ENCODE measurements at regions not wholly inside any gene's neighbourhood (a gene's known extent, or its start where the extent isn't known, plus 50 kb on each side); places are given as distances from the start of the nearest gene placed in this dataset.
"Not testable (repeated sequence)": the region's sequence is repeated elsewhere in the genome, so short reads cannot be mapped to it uniquely, and the experiment has no call there.

DNA sequence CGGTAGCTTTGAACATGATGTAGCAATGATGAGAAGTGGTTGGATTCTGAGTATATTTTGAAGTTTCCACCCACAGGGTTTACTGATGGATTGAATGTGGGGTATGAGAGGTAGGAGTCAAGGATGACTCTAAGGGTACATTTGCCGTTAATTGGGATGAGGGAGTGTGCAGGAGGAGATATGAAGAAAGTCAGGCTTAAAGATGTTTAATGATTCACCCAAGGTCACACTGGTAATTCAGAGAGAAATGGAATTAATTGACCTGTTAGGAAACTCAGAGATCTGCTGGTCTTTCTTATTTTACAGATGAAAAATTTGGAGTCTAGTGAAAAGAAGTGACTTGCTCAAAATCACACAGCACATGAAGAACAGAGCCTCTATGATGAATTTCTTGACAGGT is 390.7 kb downstream of the GBA3 start:
- no CpG with 5 or more reads among the region's 2 CpGs for WGBS (ENCODE audit: extremely low coverage, insufficient read length, low lambda C conversion rate)
- H3K4me1 ChIP-seq (ENCODE audit: insufficient read depth, low read length) = no peaks in the 10 kb centered on the region; the same call in 1 of the 2 replicates

DNA sequence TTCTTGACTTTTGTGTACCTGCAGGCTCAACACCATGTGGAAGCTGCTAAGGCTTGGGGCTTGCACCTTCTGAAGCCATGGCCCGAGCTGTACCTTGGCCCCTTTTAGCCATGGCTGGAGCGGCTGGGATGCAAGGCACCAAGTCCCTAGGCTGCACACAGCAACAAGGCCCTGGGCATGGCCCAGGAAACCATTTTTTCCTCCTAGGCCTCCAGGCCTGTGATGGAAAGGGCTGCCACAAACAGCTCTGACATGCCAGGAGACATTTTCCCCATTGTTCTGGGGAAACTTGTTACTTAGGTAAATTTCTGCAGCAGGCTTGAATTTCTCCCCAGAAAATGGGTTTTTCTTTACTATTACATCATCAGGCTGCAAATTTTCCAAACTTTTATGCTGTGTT is 387.4 kb downstream of the GBA3 start:
- H3K9me3 ChIP-seq (ENCODE audit: control insufficient read depth, low read depth, low read length); H3K27me3 Mint-ChIP-seq (ENCODE audit: low read depth); H4K5ac ChIP-seq (ENCODE audit: insufficient read length, low read depth, low read length); H3K4me1 ChIP-seq (ENCODE audit: insufficient read depth, low read length); H3K4me2 ChIP-seq (ENCODE audit: insufficient read depth, insufficient read length, low read length); H2BK5ac ChIP-seq (ENCODE audit: insufficient read length, low read length); H3K27ac Mint-ChIP-seq; H3K23ac ChIP-seq (ENCODE audit: insufficient read length, low read depth, low read length); H3K4me1 Mint-ChIP-seq; H2BK120ac ChIP-seq (ENCODE audit: low read depth, low read length, poor library complexity, severe bottlenecking); H2AK5ac ChIP-seq (ENCODE audit: insufficient read length, low read length); H4K20me1 ChIP-seq (ENCODE audit: control insufficient read depth, insufficient read depth, insufficient read length); H3T11ph ChIP-seq (ENCODE audit: low read length); H4K8ac ChIP-seq (replicated peaks; ENCODE audit: insufficient read length, low read depth, low read length); H3K27ac ChIP-seq (ENCODE audit: insufficient read length, low read depth, low read length); H2BK15ac ChIP-seq (ENCODE audit: low read depth, low read length); H4K91ac ChIP-seq (ENCODE audit: insufficient read length, low read depth, low read length); H3K79me2 ChIP-seq (ENCODE audit: insufficient read depth, low read length); H3K18ac ChIP-seq (ENCODE audit: insufficient read length, low read depth, low read length); H2BK12ac ChIP-seq (ENCODE audit: insufficient read length, low read depth, low read length); DNase-seq; H3K27me3 ChIP-seq (ENCODE audit: insufficient read depth, low read length); H3K79me1 ChIP-seq (ENCODE audit: insufficient read depth, low read depth, low read length, poor library complexity, severe bottlenecking); H3K9ac ChIP-seq (ENCODE audit: extremely low read depth, insufficient read length, low read length); H2BK20ac ChIP-seq (ENCODE audit: low read depth, low read length, poor library complexity, severe bottlenecking); H3K4ac ChIP-seq (ENCODE audit: low read depth, low read length); H3K4me3 Mint-ChIP-seq; H2AFZ ChIP-seq (ENCODE audit: low read length); H3K14ac ChIP-seq (ENCODE audit: insufficient read depth, low read length); H3K23me2 ChIP-seq (ENCODE audit: insufficient read length, low read depth, low read length, poor library complexity, severe bottlenecking); H3K56ac ChIP-seq (ENCODE audit: insufficient read length, low read depth, low read length): not testable (repeated sequence)
- Mint-ChIP-seq H3K9me3 (peaks cover 38 to 52% of the 10 kb centered on the region in 2 experiments), H3K36me3 (ENCODE audit: insufficient read depth in 1 of 3, low read depth in 3 of 3) (peaks cover 25 to 39% (median 36%) of the 10 kb centered on the region in 3 experiments)
- WGBS (ENCODE audit: extremely low coverage, insufficient read length, low lambda C conversion rate) = no CpG with 5 or more reads among the region's 2 CpGs

More for the DNA sequence above, 390.7 kb downstream of the GBA3 start:
- Histone ChIP-seq H4K91ac (ENCODE audit: insufficient read length, low read depth, low read length) (no peak overlapping the region), H3K56ac (ENCODE audit: insufficient read length, low read depth, low read length) (no peak overlapping the region), H3K14ac (ENCODE audit: insufficient read depth, low read length) (no peak overlapping the region), H3K23me2 (ENCODE audit: insufficient read length, low read depth, low read length, poor library complexity, severe bottlenecking) (no peaks in the 10 kb centered on the region), H3K27ac (ENCODE audit: insufficient read length, low read depth, low read length) (no peak overlapping the region), H3K4ac (ENCODE audit: low read depth, low read length) (no peak overlapping the region), H2BK20ac (ENCODE audit: low read depth, low read length, poor library complexity, severe bottlenecking) (no peak overlapping the region), H4K8ac (replicated peaks; ENCODE audit: insufficient read length, low read depth, low read length) (no peak overlapping the region), H3K9ac (ENCODE audit: extremely low read depth, insufficient read length, low read length) (no peak overlapping the region), H2AFZ (ENCODE audit: low read length) (no peak overlapping the region), H3K79me1 (ENCODE audit: insufficient read depth, low read depth, low read length, poor library complexity, severe bottlenecking) (no peaks in the 10 kb centered on the region), H3K18ac (ENCODE audit: insufficient read length, low read depth, low read length) (no peak overlapping the region), H4K5ac (ENCODE audit: insufficient read length, low read depth, low read length) (no peak overlapping the region), H3K4me2 (ENCODE audit: insufficient read depth, insufficient read length, low read length) (no peak overlapping the region), H3T11ph (ENCODE audit: low read length) (no peak overlapping the region), H3K23ac (ENCODE audit: insufficient read length, low read depth, low read length) (no peak overlapping the region), H2AK5ac (ENCODE audit: insufficient read length, low read length) (no peak overlapping the region), H4K20me1 (ENCODE audit: control insufficient read depth, insufficient read depth, insufficient read length) (no peaks in the 10 kb centered on the region), H2BK120ac (ENCODE audit: low read depth, low read length, poor library complexity, severe bottlenecking) (no peak overlapping the region), H2BK5ac (ENCODE audit: insufficient read length, low read length) (no peak overlapping the region), H2BK15ac (ENCODE audit: low read depth, low read length) (no peak overlapping the region), H3K79me2 (ENCODE audit: insufficient read depth, low read length) (no peaks in the 10 kb centered on the region), H2BK12ac (ENCODE audit: insufficient read length, low read depth, low read length) (no peak overlapping the region), H3K27me3 (ENCODE audit: insufficient read depth, low read length) (no peaks in the 10 kb centered on the region), H3K9me3 (ENCODE audit: control insufficient read depth, low read depth, low read length) (peaks cover 7% of the 10 kb centered on the region)
- TF ChIP-seq, protein P1, sequence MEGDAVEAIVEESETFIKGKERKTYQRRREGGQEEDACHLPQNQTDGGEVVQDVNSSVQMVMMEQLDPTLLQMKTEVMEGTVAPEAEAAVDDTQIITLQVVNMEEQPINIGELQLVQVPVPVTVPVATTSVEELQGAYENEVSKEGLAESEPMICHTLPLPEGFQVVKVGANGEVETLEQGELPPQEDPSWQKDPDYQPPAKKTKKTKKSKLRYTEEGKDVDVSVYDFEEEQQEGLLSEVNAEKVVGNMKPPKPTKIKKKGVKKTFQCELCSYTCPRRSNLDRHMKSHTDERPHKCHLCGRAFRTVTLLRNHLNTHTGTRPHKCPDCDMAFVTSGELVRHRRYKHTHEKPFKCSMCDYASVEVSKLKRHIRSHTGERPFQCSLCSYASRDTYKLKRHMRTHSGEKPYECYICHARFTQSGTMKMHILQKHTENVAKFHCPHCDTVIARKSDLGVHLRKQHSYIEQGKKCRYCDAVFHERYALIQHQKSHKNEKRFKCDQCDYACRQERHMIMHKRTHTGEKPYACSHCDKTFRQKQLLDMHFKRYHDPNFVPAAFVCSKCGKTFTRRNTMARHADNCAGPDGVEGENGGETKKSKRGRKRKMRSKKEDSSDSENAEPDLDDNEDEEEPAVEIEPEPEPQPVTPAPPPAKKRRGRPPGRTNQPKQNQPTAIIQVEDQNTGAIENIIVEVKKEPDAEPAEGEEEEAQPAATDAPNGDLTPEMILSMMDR (conservative IDR thresholded peaks at IDR 0.05) = no peak
- DNase-seq = no peak
- peaks cover 38 to 46% of the 10 kb centered on the region in 2 experiments for H3K9me3 Mint-ChIP-seq
- H3K27ac Mint-ChIP-seq = no peak overlapping the region; a peak in 1 of 7 replicates
- peaks cover 25 to 37% (median 36%) of the 10 kb centered on the region in 3 experiments for H3K36me3 Mint-ChIP-seq (ENCODE audit: insufficient read depth in 1 of 3, low read depth in 3 of 3)
- H3K4me3 Mint-ChIP-seq = no peak overlapping the region
- H3K4me1 Mint-ChIP-seq = peaks cover 7 to 9% of the 10 kb centered on the region in 2 experiments; a peak in 3 of 4 replicates
- H3K27me3 Mint-ChIP-seq (ENCODE audit: low read depth) = peaks cover 2% of the 10 kb centered on the region
